ENCODE measurements at regions not wholly inside any gene's neighbourhood (a gene's known extent, or its start where the extent isn't known, plus 50 kb on each side); places are given as distances from the start of the nearest gene placed in this dataset.

DNA sequence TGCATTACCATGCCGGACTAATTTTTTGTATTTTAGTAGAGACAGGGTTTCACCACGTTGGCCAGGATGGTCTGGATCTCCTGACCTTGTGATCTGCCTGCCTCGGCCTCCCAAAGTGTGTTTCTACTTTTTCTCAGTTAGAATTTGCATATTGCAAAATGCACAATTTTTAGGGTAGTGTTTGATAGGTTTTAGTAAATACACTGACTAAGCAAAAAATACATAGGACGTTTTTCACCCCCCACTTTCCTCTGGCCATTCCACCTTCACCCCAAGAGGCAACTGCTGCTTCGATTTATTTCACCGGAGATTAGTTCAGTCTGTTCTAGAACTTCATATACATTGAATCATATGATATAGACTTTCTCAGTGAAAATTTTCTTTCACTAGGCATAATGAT lies 1269.1 kb downstream of the TBC1D22A start:
- no peak for DNase-seq (ENCODE audit: extremely low read depth, low read depth)
- TF ChIP-seq, protein P1, sequence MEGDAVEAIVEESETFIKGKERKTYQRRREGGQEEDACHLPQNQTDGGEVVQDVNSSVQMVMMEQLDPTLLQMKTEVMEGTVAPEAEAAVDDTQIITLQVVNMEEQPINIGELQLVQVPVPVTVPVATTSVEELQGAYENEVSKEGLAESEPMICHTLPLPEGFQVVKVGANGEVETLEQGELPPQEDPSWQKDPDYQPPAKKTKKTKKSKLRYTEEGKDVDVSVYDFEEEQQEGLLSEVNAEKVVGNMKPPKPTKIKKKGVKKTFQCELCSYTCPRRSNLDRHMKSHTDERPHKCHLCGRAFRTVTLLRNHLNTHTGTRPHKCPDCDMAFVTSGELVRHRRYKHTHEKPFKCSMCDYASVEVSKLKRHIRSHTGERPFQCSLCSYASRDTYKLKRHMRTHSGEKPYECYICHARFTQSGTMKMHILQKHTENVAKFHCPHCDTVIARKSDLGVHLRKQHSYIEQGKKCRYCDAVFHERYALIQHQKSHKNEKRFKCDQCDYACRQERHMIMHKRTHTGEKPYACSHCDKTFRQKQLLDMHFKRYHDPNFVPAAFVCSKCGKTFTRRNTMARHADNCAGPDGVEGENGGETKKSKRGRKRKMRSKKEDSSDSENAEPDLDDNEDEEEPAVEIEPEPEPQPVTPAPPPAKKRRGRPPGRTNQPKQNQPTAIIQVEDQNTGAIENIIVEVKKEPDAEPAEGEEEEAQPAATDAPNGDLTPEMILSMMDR (IDR thresholded peaks at IDR 0.05; ENCODE audit: low read depth, low read length) = no peak

DNA sequence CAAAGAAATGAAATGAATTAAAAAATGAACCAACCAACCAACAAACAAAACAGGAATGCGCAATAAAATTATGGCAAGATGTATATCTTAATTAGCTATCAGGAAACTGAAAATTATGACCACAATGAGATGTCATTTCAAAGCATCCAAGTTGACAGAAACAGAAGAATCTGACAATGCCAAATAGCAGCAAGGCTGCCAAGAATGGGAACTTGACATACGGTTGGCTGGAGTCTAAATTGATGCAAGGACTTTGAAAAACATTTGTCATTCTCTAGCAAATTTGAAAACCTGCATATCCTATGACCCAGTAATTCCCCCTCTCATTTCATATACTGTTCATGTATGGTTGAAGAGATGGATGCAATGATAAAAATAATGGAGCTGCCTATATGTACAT lies 1262.6 kb downstream of the TBC1D22A start:
- TF ChIP-seq, protein P1 (IDR thresholded peaks at IDR 0.05; ENCODE audit: low read depth, low read length) = no peak
- DNase-seq (ENCODE audit: extremely low read depth, low read depth) = no peak

DNA sequence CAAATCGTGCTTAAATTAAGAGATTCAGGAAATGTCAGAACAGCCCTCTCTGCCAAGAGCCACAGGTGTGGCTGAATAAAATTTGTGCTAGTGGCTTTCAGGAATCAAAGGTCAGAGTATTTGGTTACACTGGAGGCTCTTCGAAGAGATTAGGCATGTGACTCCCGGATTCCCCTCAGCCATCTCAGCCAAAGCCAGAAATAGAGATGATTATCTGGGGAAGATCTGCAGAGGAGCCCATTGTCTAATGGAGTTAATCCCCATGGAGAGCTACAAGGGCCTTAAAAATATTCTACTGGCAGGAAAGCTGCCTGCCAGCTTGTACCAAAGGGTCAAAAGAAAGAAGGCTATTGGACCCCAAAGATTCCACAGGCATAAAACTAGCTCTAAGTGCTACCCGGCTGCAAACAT lies 1259.5 kb downstream of the TBC1D22A start:
- DNase-seq (ENCODE audit: extremely low read depth, low read depth) = no peak
- TF ChIP-seq, protein P1 (IDR thresholded peaks at IDR 0.05; ENCODE audit: low read depth, low read length) = no peak

DNA sequence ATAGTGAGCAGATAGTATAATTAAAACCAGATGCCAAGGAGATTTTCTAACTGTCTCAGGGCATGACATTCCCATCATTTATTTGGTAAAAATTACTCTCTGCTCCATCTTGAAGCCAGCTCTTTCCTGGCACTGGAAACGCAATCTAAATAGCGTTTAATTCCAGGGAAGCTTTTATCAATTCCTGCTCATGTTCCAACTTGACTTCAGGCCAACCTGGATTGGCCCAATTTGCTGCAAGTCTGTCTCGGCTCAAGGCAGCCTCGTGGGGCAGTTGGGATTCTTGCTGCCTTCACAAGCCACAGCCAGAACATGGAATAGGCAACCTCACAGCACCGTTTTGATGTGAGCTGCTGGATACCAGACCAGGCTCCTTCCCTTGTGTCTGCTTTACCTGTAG lies 1255.9 kb downstream of the TBC1D22A start:
- TF ChIP-seq, protein P1 (IDR thresholded peaks at IDR 0.05; ENCODE audit: low read depth, low read length) = no peak
- DNase-seq (ENCODE audit: extremely low read depth, low read depth) = no peak

DNA sequence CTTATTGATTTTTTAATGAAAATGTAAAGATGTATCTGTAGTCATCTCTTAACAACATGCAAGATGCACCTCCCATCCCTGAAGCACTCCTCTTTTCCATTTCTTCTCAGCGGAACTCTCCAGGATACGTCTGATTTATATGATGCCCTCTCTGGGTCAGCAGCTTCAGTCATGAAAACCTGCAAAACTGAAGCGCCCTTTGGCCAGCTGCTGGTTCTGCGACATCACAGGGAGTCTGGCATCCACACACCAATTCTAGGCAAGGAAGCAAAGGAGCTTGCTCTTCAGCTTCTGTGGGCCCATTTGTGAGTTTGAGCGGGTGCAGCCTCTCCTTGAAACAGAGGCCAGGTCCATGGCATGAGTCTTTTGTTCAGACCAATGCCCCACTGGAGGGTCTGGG lies 1253.3 kb downstream of the TBC1D22A start:
- TF ChIP-seq, protein P1 (IDR thresholded peaks at IDR 0.05; ENCODE audit: low read depth, low read length) = no peak

DNA sequence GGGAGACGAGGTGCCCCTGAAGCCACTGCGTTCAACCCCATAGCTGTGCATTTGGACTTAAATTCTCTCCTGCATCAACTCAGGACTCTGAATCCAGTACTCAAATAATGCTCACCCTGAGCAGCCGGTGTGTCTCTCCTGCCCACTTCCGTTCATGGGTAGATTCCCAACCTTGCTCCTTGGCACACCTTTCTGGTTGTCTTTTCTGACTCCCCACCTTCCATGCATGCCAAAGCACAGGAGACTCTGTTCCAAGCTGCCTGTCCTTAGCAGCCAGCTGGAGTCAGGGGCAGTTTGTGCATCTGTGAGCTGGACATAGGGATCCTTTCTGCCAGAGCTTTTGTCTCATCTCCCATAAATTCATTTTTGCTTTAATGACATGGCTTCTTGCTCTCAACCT lies 1242.5 kb downstream of the TBC1D22A start:
- DNase-seq (ENCODE audit: extremely low read depth, low read depth) = no peak
- TF ChIP-seq, protein P1 (IDR thresholded peaks at IDR 0.05; ENCODE audit: low read depth, low read length) = no peak

More for the DNA sequence above, 1253.3 kb downstream of the TBC1D22A start:
- no peak for DNase-seq (ENCODE audit: extremely low read depth, low read depth)

DNA sequence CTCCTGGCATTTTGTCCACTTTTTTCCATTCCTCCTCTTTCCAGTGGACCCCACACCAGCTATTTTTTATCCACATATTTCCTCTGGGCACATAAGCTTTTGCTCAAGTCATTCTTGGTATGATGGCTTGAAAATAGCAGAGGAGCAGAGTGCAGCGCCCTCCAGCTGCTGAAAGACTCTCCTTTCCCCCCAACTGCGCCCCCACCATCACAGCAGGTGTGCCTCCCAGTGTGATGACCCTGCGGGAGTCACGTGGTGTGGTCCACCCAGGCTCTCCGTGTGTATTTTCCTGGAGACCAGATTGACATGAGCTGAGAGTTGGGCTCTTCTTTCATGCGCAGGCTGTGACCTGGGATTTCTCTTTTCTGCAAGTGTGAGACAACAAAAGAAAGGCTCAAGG lies 1241.6 kb downstream of the TBC1D22A start:
- TF ChIP-seq, protein P1 (IDR thresholded peaks at IDR 0.05; ENCODE audit: low read depth, low read length) = no peak
- DNase-seq (ENCODE audit: extremely low read depth, low read depth) = no peak
